Glomerular visceral epithelial cell (primary cell): ENCODE measurements at regions not wholly inside any gene's neighbourhood (a gene's known extent, or its start where the extent isn't known, plus 50 kb on each side); places are given as distances from the start of the nearest gene placed in this dataset.

ENCODE experiments used
- DNase-seq: peaks from one replicate; pipeline ENCODE4 v3.0.0-alpha.2; 2016; ENCODE audit errors: extremely low spot score

DNA sequence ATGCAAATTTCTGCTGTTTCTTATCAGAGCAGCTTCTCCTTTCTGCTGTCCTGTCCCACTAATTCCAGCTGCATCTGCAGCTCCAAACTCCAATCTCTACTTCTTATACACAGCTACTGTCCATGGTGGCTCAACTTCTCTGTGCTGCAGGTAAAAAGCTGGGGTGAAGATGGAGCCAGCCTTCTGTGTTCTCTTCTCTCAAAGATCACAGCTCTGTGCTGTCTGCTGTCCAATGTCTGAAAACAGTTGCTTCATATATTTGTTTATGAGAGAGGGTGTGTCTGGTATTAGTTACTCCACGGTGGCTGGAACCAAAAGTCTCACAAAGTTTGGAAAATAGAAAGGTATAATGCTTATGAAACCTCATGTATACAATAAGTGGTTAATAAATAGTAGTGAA, 445.8 kb upstream of the TBX3 start:
- no peak for DNase-seq

DNA sequence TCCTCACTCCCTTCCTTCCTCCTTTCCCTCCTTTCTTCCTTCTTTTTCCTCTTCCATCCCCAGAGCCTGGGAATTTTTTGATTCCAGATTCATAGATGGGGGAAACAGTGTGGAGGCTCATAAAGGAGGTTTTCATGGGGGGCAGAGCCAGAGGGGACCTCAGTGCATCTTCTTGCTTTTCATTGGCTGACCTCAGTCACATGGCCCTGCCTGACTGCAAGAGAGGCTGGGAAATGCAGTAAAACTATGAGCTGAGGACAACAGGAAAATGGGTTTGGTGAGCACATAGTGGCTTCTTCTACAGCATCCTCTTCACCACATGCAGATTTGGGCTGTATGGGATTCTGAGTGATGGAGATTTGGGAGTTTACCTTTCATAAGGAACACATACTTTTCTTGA, 437.1 kb upstream of the TBX3 start:
- no peak for DNase-seq

DNA sequence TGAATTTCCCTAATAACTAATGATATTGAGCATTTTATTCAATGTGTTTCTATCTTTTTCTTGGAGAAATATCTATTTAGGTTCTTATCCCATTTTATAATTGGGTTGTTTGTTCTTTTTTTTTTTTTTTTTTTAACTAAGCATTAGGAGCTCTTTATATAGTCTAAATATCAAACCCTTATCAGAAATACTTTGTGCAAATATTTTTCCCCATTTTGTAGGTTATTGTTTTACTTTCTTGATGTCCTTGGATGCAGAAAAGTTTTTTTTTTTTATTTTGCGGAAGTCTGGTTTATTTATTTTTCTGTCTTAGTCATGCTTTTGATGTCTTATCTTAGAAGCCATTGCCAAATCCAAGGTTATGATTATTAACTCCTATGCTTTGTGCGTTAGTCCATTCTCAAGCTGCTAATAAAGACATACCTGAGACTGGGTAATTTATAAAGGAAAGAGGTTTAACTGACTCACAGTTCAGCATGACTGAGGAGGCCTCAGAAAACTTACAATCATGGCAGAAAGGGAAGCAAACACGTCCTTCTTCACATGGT, 434.3 kb upstream of the TBX3 start:
- no peak for DNase-seq

DNA sequence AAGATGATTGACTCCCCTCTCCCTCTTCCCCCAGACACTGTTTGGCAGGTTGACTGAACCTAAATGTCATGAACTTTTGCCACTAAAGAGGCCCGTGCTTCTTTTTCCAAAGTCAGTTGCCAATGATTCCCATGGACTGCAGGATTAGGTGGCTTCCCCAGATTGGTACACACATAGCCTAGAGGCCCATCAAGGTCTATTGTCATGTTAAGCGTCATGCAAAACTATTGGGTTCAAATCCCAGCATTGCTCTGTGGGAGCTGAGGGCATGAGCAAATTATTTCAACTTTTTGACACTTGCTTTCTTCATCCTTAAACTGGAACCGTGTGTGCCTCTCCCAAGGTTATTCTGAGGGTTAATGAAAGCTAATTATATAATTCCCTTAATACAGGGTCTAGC, 430.2 kb upstream of the TBX3 start:
- no peak for DNase-seq

DNA sequence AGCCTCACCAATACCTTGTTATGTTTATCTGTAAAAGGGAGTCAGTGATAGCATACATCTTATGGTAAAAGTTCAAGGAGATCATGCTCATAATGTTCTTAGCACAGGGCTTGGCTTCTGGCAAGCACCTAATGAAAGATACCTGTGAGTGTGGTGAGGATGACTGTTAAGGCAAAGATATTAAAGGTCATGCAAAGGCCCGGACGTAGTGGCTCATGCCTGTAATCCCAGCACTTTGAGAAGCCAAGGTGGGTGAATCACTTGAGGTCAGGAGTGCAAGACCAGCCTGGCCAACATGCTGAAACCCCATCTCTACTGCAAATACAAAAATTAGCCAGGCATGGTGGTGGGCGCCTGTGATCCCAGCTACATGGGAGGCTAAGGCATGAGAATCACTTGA, 425.9 kb upstream of the TBX3 start:
- DNase-seq = no peak

DNA sequence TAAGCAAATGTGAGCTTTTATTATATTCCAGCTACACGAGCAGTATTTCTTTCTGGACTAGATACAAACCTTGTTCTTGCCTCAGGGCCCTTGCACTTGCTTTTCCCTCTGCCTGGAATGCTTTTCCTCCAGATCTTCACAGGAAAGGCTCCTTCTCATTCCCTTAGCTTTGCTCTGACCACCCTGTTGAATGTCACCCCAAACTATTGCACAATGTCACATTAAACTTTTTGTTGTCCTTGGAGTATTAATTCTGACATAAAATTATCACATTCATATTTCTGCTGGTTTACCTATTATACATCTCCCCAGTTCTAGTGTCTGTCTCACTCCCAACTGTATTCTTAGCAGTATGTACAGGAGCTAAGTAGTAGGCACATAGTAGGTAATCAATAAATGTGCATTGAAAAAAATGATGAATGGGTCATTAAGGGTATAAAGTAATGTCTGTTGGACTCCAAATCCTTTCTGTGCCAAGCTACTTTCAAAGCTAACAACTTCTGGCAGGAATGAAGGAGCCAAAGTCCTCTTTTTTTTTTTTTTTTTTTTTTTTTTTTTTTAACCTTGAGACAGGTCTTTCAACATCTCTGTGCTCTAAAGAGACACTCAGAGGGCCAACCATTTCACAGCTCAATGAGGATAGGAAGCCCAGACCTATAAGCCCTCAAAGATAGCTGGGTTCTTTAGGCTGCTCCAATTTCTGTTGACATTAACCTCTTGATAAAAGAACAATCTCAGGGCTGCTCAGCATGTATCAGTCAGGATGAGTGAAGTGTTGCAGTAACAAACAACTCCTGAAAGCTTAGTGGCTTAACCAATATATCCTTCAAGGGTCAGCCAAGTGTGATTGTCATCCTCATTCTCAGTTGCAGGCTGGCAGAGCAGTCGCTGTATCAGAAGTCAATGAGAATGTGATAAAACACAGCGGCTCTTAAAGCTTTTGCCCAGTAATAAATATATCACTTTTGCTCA, 424.4 kb upstream of the TBX3 start:
- no peak for DNase-seq

DNA sequence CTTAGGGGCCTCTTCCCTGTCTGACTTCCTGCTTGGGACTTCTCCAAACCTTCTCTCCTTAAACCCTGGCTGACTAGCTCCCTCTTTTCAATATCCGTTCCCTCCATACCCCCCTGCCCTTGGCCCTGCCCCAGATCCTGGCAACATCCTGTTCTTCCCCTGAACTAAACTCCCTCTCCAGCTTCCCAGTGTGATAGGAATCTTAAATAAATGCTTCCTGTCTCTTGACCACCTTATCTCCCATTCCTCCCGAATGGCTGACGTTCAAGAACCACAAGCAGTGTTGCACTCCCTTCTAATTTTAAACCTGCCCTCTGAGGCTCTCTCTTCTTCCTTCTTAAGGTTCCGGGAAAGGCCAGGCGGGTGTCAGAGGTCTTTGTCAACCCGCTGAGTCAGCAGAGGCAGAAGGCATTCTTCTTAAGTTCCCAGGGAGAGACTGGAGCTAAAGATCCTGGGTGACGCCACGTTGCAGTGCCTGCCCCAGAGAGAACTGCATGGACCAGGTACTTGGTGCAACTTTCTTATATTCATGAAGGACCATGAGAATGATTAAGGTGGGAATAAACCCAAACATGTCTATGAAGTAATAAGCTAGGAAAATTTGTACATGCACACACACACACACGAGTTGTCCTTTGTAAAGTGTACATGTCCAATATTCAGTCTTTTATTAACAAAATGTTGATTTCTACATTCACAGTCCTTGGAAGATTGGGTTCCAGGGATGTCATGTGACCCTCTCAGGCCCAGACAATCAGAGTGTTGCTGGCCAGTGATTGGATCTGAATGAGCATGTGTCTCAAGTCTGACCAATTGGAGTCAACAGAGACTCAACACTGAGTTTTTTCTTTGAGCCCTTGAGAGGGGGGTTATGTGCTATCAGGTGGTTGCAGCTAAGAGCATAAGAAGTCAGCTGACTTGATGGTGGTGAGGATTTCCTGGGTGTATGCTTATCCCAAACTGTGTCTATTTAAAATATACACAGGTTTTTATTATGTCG, 420.2 kb upstream of the TBX3 start:
- no peak for DNase-seq

DNA sequence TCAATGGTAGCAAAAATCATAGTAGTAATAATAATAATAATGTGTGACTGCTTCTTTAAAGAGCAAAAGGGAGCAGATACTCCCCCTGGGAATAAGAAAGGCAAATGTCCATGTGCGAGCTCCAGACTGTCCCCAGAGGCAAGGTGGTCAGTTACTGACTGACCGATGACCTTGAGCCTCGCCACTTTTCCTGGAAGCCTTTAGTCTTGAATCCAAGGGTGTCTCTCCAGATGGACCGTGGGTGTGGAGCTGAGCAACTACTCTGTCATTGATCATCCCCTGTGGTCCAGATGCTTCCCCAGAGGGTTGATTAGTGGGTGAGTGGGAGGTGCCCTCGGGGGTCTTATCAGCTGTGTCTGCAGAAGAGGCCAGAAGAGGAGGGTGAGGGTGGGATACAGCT, 418.5 kb upstream of the TBX3 start:
- DNase-seq = no peak

DNA sequence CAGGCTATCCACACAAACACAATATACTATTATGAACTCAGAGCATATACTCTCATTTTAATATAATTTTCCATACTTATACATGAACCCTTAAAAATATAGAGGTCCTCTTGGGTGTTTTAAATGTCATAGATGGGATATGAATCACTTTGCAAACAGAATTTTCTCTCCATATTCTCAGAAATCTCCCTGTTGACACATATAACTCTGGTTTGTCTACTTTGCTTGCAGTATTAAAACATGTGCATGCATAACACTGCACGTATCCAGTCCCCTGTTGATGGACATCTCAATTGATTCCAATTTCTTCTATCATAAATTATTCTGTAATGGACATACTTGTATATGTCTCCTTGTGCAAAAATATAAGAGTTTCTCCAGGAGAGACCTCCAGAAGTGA, 417.5 kb upstream of the TBX3 start:
- DNase-seq = no peak

DNA sequence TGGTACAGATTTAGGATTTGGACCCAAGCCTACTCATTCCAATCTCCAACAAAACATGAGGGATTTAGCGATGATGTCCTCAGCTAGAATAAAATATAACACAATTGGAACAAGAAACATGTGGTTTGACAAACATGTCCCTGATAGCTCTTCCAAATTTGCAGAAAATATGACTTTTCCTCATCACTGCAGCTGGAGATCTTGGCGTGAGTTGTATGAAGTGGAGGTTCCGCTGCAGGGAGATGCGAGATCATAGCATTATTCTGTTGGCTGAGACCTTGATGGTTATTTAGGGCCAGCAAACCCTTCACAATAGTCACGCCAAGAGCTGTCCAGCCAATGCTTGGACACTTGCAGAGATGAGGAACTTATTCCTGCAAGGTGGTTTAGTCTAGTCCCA, 413.4 kb upstream of the TBX3 start:
- DNase-seq = no peak

DNA sequence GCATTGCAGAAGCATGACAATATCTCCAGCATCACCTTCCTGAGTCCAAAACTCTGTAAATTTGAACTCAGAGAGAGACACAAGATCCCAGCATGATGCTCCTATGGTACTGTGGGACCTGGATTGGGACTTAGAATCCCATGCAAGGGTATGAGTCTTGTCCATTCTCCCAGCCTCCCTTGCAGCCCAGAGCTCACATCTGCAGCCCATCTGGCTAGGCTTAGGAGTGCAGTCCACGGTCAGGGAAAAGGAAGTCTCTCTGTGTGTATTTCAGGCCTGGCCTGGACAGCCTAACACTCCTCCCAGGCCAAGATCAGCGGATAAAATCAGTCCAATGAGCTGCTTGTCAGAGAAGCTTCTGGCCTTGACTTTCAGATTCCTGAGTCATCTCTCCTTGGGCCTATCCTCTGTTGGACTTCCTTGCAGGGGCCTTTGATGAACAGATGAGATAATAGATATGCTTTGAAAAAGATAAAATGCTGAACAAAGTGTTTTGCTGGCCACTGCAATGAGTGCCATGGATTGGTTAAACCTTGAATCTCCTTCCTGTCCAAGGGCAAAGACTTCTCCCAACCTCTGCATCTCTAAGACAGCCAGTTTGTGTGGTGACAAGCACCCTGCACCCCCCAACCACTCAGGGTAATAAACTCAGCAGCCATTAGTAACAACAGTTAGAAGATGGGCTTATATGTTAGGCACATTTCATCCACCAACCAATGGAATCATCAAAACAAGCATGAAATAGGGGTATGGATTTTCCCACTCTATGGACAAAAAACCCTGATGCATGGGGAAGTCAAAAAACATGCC, 412.8 kb upstream of the TBX3 start:
- no peak for DNase-seq

DNA sequence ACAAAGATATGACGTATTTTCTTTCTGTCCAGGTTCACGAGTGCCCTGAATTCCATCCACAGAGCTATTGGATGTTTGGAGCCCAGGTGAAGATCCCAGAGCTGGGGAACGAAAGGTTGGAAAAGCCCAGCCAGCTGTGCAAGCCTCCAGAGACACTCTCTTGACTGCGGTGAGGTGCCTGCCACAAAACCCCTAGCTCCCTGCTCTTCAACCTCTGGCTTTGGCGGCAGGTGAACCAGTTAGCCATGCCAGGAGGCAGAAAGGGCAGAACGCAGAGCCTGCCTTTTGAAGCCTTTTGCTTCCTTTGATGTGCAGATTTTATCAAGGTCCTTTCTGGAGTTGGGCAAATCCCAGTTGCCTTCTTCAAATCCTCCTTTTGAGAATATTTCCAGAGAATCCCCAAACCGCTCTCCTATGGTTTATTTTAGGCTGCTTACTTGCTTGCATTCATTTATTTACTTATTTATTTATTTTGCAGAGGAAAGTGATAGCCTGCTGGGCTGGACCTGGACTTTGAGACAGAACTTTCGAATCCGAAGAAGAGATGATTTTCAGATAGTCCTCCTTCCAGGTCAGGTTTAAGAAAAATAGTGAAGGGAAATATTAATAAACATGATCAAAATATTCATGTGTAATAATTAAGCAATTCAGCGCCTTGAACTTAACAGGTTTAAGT, 411.2 kb upstream of the TBX3 start:
- DNase-seq = no peak

DNA sequence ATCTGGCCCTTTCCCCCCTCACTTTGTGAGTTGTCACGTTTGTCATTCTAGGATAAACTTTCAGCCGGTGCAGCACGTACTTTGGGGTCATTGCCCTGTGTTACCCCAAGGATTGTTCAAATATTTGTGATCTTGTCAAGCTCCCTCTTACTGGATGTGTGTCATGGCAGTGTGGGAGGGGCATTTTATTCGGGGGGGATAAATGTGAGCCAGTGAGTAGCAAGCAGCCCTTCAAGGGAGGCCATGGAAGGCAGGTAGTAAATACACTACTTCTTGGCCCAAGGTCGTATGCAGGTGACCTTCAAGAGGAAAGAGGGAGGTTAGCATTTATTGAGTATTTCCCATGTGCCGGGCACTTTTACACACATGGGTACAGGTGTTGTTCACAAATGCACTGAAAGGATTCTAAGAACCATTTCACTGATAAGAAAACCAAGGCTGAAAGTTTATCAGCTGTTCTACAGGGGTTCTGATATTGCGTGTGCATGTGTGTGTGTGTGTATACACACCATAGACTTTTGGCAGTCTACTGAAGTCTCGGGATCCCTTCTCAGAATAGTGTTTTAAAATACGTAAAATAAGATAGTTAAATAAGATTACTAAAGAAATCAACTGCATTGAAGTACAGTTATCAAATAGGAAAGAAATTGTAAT, 410.3 kb upstream of the TBX3 start:
- DNase-seq = no peak

DNA sequence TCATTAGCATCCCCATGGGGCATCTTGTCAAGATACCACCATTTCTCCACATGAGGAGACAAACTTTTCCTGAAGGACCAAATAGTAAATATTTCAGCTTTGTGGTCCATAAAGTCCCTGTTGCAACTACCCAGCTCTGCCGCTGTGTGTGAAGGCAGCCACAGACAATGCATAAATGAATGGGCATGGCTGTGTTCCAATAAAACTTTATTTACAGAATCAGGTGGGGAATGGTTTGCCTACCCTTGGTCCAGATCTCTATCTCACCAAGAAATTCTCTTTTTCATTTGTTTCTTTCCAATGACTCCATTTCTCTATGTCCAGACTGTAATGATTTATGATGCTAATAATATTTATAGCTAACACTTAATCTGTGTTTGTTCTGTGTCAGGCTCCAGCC, 409.3 kb upstream of the TBX3 start:
- no peak for DNase-seq

DNA sequence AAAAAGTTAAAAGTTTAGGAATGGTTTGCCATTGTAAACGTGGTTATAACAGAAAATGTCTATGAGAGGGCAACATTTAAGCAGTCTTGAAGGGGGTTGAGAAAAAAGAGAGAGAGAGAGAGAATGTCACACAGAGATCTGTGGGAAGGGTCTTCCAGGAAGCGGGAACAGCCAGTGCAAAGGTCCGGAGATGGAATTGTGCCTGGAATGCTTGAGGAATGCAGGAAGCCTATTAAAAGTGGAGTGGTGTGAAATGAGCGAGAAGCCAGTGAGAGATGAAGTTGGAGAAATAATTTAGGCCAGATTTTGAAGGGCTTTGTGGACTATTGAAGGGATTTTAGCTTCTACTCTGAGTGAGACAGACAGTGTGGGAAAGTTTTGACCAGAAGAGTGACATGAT, 406.8 kb upstream of the TBX3 start:
- no peak for DNase-seq

DNA sequence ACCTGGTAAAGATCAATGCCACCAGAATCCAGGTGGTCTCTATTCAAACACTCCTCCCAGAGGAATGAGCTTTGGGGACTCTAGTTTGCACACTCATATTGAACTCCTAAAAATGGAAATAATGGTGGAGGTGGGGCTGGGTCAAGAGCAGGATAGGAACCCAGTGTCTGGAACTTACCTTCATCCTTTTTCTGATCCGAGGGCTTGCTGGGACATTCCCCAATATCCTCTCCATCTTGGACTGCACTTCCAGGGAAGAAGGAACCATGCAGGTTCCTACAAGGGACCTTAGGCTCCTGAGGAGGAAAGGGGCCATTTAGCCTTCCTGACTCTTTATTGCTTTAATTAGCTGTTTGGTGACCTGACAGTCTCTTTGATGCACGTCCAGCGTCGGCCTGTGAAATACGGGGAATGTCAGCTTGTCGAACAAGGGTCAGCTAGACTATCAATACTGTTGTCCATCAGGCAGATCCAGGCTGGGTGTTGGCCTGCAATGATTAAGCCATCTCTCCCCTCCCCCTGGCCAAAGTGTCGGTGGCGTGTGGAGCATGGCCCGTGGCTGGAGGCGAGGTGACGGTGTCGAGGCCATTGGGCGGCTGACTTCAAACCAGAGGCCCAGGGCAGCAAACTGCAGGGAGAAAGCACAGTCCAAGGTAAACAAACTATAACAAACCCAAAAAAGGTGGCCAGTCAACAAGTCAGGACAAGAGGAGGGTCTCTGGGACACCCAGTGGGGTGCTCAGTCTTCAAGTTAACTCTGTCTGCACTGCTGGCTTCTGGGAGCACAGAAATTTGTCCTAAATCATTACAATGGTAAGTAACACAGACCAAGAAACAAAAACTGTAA, 405.2 kb upstream of the TBX3 start:
- no peak for DNase-seq

DNA sequence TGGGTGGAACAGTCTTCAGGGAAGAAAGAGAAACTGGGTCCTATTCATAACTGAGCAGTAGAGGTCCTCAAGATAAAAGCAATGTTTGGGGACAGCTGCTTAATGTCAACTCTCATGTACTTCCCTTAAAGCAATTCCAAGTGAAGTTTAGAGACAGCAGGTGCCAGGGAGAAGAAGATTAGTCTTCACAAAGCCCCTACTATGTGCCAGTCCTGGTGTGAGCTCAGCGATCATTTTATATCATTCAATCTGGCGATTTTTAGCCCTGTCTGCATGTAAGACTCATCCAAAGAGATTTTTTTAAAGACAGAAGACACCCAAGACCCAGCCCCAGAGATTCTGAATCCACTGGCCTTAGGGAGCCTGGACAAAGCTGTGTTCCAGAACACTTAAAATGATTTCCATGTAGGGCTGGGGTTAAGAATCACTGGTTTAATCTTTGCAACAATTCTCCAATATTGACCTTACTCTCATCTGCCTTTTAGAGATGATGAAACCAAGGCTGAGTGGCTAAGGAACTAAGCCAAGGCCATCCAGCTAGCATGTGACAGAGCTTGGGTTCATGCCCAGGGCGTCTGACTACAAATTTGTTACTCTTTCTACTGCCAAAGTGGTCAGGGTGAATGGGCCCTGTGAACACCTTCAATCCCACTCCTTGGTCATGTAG, 404.5 kb upstream of the TBX3 start:
- no peak for DNase-seq

DNA sequence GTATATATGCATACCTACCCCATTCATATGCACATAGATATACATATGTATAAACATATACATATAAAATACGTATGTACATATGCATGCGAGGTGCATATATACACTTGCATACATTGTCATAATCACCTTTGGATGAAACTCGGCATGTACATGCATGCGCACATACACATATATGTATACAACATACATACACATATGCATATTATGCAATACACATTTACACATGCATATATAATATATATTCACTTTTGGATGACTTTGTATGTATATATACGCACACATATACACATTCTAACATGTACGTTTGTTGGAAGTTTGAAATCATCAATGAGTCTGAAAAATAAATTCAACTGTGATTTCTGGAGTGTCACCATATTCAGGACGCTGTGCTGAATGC, 401.6 kb upstream of the TBX3 start:
- DNase-seq = no peak

DNA sequence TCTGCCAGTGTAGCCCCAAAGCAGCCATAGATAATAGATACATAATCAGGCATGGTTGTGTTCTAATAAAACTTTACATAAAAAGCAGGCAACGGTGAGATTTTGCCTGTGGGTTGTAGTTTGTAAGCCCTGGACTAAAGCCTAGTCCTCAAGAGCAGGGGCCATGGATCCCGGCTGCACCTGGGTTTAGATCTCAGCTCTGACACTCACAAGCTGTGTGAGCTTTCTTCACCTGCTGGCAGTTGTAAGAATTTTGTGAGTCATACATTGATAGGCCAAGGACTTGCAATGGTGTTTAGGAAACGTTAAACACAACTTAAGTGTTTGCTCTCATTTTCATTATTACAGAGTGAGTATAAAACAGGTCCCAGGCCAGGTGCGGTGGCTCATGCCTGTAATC, 395.8 kb upstream of the TBX3 start:
- DNase-seq = no peak
